Right atrium auricular region (tissue), 2 donors: ENCODE measurements at regions not wholly inside any gene's neighbourhood (a gene's known extent, or its start where the extent isn't known, plus 50 kb on each side); places are given as distances from the start of the nearest gene placed in this dataset.
A peak's percentile ranks its signal among the peaks of the same experiment; 100 is the strongest.

Source experiments
- DNase-seq: peaks from one replicate; pipeline ENCODE4 v3.0.0-alpha.2; 2019; ENCODE audit warnings: low spot score
- H3K27ac ChIP-seq, 2 donors: fragments of 200-600 bp; sonication (generic); 1 replicate in 1 of 2; 2 replicates in 1 of 2; pipeline ENCODE4 v1.5.1; 2016 to 2019
- H3K27me3 ChIP-seq, 2 donors: fragments of 200-600 bp; sonication (generic); one replicate each; pipeline versions ENCODE4 v1.5.1 to v1.6.0; 2017 to 2019
- H3K36me3 ChIP-seq: fragments of 200-600 bp; sonication (generic); one replicate; pipeline ENCODE4 v1.5.1; 2016
- H3K4me1 ChIP-seq, 2 donors: fragments of 200-600 bp; sonication (generic); one replicate each; pipeline versions ENCODE4 v1.5.1 to v1.6.0; 2017 to 2019
- H3K4me3 ChIP-seq, 2 donors: fragments of 200-600 bp; sonication (generic); 1 replicate in 1 of 2; 2 replicates in 1 of 2; pipeline ENCODE4 v1.5.1; 2017 to 2019; ENCODE audit warnings: mild to moderate bottlenecking in 1 of 2, moderate library complexity in 1 of 2
- H3K9me3 ChIP-seq, 2 donors: fragments of 200-600 bp; sonication (generic); one replicate each; pipeline ENCODE4 v1.5.1; 2019
- TF ChIP-seq, protein P1 (sequence below), 2 donors: fragments of 200-600 bp; sonication (generic); IDR thresholded peaks; one replicate each; pipeline ENCODE4 v1.5.1; 2019; ENCODE audit warnings: antibody characterized with exemption in 2 of 2

GRCh38 chr11:120031612-120032600 is 106.0 kb downstream of the TRIM29 start:
- H3K36me3 ChIP-seq: no peaks in the 10 kb centered on the region
- H3K27me3 ChIP-seq: no peaks in the 10 kb centered on the region
- H3K9me3 ChIP-seq: peaks cover 0 to 9% of the 10 kb centered on the region in 2 donors
- DNase-seq: peak; percentile 57
- TF ChIP-seq, protein P1, sequence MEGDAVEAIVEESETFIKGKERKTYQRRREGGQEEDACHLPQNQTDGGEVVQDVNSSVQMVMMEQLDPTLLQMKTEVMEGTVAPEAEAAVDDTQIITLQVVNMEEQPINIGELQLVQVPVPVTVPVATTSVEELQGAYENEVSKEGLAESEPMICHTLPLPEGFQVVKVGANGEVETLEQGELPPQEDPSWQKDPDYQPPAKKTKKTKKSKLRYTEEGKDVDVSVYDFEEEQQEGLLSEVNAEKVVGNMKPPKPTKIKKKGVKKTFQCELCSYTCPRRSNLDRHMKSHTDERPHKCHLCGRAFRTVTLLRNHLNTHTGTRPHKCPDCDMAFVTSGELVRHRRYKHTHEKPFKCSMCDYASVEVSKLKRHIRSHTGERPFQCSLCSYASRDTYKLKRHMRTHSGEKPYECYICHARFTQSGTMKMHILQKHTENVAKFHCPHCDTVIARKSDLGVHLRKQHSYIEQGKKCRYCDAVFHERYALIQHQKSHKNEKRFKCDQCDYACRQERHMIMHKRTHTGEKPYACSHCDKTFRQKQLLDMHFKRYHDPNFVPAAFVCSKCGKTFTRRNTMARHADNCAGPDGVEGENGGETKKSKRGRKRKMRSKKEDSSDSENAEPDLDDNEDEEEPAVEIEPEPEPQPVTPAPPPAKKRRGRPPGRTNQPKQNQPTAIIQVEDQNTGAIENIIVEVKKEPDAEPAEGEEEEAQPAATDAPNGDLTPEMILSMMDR (IDR thresholded peaks at IDR 0.05): no peak
- H3K27ac ChIP-seq: no peak overlapping the region
- no peaks in the 10 kb centered on the region for H3K4me1 ChIP-seq
- H3K4me3 ChIP-seq: no peak overlapping the region

DNA sequence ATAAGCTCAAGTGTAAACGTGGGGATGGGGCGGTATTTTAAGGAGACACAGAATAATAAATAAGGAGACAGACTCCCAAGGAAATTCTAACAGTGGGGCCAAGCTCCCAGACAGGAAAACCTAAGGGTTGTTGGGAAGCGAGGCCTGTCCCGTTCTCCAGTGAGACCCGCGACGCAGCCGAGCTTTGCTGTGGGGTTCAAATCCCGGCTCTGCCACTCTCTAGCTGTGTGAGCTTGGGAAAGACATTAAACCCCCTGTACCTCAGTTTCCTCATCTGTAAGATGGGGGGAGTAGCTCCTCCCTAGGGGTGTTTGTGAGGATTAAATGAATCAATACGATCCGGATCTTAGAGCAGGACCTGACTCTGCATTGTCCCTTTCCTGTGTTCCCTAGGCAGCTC is 106.8 kb downstream of the TRIM29 start:
- no peaks in the 10 kb centered on the region for H3K4me1 ChIP-seq
- TF ChIP-seq, protein P1 (IDR thresholded peaks at IDR 0.05): no peak
- no peak overlapping the region for H3K4me3 ChIP-seq
- H3K36me3 ChIP-seq: no peaks in the 10 kb centered on the region
- H3K9me3 ChIP-seq: peaks cover 0 to 6% of the 10 kb centered on the region in 2 donors
- no peak overlapping the region for H3K27ac ChIP-seq
- H3K27me3 ChIP-seq: no peaks in the 10 kb centered on the region
- no peak for DNase-seq

GRCh38 chr11:120030411-120030810 is 107.5 kb downstream of the TRIM29 start:
- H3K4me3 ChIP-seq: no peak overlapping the region
- TF ChIP-seq, protein P1 (IDR thresholded peaks at IDR 0.05): no peak
- no peaks in the 10 kb centered on the region for H3K4me1 ChIP-seq
- no peaks in the 10 kb centered on the region for H3K36me3 ChIP-seq
- no peak overlapping the region for H3K27ac ChIP-seq
- no peak for DNase-seq
- H3K9me3 ChIP-seq: peaks cover 0 to under 1% of the 10 kb centered on the region in 2 donors
- no peaks in the 10 kb centered on the region for H3K27me3 ChIP-seq

- H3K9me3 ChIP-seq: no peaks in the 10 kb centered on the region
- H3K27me3 ChIP-seq: no peaks in the 10 kb centered on the region
- H3K4me3 ChIP-seq: no peak overlapping the region
- no peaks in the 10 kb centered on the region for H3K36me3 ChIP-seq
- DNase-seq: no peak
- H3K27ac ChIP-seq: no peak overlapping the region
- TF ChIP-seq, protein P1 (IDR thresholded peaks at IDR 0.05): no peak
- H3K4me1 ChIP-seq: no peaks in the 10 kb centered on the region
These were observed 108.6 kb downstream of the TRIM29 start for GRCh38 chr11:120029321-120029720.

GRCh38 chr11:120028897-120029258 is 109.0 kb downstream of the TRIM29 start:
- no peaks in the 10 kb centered on the region for H3K36me3 ChIP-seq
- peak; percentile 21 for DNase-seq
- H3K4me1 ChIP-seq: no peaks in the 10 kb centered on the region
- no peak overlapping the region for H3K4me3 ChIP-seq
- no peak overlapping the region for H3K27ac ChIP-seq
- TF ChIP-seq, protein P1 (IDR thresholded peaks at IDR 0.05): no peak
- no peaks in the 10 kb centered on the region for H3K27me3 ChIP-seq
- no peaks in the 10 kb centered on the region for H3K9me3 ChIP-seq
